Testis (tissue), 2 donors: ENCODE measurements at regions not wholly inside any gene's neighbourhood (a gene's known extent, or its start where the extent isn't known, plus 50 kb on each side); places are given as distances from the start of the nearest gene placed in this dataset.

ENCODE experiments used
- DNase-seq: peaks from one replicate; pipeline ENCODE4 v3.0.0-alpha.2; 2019
- H3K27ac ChIP-seq, 2 donors: fragments of 200-600 bp; sonication (generic); one replicate each; pipeline ENCODE4 v1.5.1; 2019
- H3K27me3 ChIP-seq: fragments of 200-600 bp; sonication (generic); one replicate; pipeline ENCODE4 v1.5.1; 2019
- H3K36me3 ChIP-seq: fragments of 200-600 bp; sonication (generic); one replicate; pipeline ENCODE4 v1.5.1; 2017; ENCODE audit warnings: low read depth; ENCODE audit errors: missing control alignments
- H3K4me1 ChIP-seq: fragments of 200-600 bp; sonication (generic); one replicate; pipeline ENCODE4 v1.5.1; 2019
- H3K4me3 ChIP-seq, 2 donors: fragments of 200-600 bp; sonication (generic); one replicate each; pipeline ENCODE4 v1.5.1; 2017 to 2019
- H3K9me3 ChIP-seq: fragments of 200-600 bp; sonication (generic); one replicate; pipeline ENCODE4 v1.5.1; 2017
- POLR2A ChIP-seq: fragments of 450-650 bp; IDR thresholded peaks from one replicate; pipeline ENCODE4 v1.6.1; 2017; ENCODE audit warnings: antibody characterized with exemption, mild to moderate bottlenecking, moderate library complexity
- WGBS, 2 donors: methylation state at CpG; one replicate each; pipeline ENCODE4 v1.1.5; 2018; 5-methylcytosine and 5-hydroxymethylcytosine counted together
- intact Hi-C: fragments of 100-400 bp; cut with DNase I; formaldehyde crosslinking; loops from one replicate; pipeline ENCODE4 v1.15.1; 2023; ENCODE audit warnings: low total_unique reads
- TF ChIP-seq, protein P1 (sequence below), 3 experiments: fragments of 450-650 bp in 2 of 3; fragments of 200-600 bp in 1 of 3; sonication (generic) in 1 of 3; IDR thresholded peaks; one replicate each; pipeline ENCODE4 v1.5.1; 2016 to 2019; ENCODE audit warnings: antibody characterized with exemption in 3 of 3, mild to moderate bottlenecking in 2 of 3, moderate library complexity in 1 of 3

DNA sequence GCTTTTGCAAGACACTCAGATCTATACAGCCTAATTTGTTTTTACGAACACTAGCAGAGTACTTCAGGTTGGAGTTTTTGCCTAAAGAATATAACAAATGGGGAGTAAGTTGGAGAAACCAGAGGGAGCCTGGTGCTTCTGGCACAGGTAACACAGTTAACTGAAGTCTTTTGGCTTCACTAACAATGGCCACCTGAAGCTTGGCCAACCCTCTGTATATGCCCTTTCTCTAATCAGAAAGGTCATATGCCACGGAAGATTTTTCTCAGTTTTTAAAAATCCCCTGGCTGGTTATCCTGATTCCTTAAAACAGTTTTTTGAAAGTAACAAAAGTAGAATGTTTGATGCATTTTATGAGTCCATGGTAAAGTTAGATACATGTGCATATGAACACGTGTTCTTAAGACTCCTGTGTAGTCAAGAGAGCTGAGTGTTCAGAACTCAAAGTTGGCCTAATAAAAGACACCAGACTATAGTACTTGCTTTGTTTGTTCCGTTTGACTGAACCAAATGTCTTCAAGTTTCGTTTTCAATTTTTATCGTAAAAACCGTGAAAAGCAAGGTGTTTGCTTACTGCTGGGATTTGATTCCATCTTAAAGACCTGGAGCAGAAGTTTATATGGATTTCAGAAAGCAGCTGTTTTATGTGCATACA is 137.5 kb downstream of the KCNRG start:
- Histone ChIP-seq H3K36me3 (no peaks in the 10 kb centered on the region), H3K4me1 (no peaks in the 10 kb centered on the region), H3K9me3 (no peaks in the 10 kb centered on the region), H3K27ac (no peak overlapping the region), H3K4me3 (no peak overlapping the region), H3K27me3 (no peaks in the 10 kb centered on the region)
- WGBS, 2 donors = 72 to 78% methylated on average over 7 of the region's 7 CpGs
- TF ChIP-seq POLR2A = no peak
- TF ChIP-seq, protein P1, sequence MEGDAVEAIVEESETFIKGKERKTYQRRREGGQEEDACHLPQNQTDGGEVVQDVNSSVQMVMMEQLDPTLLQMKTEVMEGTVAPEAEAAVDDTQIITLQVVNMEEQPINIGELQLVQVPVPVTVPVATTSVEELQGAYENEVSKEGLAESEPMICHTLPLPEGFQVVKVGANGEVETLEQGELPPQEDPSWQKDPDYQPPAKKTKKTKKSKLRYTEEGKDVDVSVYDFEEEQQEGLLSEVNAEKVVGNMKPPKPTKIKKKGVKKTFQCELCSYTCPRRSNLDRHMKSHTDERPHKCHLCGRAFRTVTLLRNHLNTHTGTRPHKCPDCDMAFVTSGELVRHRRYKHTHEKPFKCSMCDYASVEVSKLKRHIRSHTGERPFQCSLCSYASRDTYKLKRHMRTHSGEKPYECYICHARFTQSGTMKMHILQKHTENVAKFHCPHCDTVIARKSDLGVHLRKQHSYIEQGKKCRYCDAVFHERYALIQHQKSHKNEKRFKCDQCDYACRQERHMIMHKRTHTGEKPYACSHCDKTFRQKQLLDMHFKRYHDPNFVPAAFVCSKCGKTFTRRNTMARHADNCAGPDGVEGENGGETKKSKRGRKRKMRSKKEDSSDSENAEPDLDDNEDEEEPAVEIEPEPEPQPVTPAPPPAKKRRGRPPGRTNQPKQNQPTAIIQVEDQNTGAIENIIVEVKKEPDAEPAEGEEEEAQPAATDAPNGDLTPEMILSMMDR (IDR thresholded peaks at IDR 0.05) = no peak
- intact Hi-C loops = no loop called here
- no peak for DNase-seq

DNA sequence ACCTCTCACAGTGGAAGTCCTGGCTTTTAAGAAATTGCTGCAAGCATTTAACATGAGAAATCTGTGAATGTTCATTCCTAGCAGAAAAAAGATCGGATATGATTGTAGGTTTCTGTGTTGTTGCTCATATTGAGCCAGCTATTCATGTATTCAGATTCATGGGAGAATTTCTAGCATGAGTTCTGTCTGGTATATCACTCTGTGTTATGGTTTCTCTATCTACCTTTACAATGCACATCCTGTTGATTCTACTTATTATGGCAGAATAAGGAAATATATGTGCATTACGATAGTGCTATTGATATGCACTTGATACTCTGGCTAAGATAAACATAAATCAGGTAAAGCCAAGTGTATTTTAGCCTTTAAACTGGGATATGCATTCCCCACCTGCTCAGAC is 138.2 kb downstream of the KCNRG start:
- intact Hi-C loops = no loop called here
- H3K36me3 ChIP-seq = no peaks in the 10 kb centered on the region
- H3K4me3 ChIP-seq = no peak overlapping the region
- H3K27me3 ChIP-seq = no peaks in the 10 kb centered on the region
- no peak for DNase-seq
- no peaks in the 10 kb centered on the region for H3K9me3 ChIP-seq
- TF ChIP-seq, protein P1 (IDR thresholded peaks at IDR 0.05) = no peak
- no peak for TF ChIP-seq POLR2A
- 88 to 92% methylated on average over 2 of the region's 2 CpGs for WGBS, 2 donors
- H3K27ac ChIP-seq = no peak overlapping the region
- no peaks in the 10 kb centered on the region for H3K4me1 ChIP-seq

DNA sequence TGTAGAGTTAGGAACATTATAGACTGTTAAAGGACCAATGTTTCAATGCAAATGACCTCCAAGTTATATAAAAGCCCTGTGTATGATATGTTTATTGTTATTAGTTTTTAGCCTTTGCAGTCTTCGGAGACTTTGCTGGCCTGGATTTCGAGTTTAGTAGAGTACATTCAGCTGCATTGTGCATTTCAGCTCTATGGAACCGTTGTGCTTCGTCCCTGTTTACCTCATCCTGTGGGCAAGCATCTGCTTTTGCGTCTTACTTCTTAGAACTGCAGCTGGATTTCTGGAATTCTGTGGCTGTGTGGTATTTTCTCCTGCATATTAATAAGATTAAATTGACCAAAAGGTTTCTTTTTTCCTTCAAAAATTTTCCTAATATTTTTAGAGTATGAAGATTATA is 138.6 kb downstream of the KCNRG start:
- no peak for DNase-seq
- Histone ChIP-seq H3K4me1 (no peaks in the 10 kb centered on the region), H3K9me3 (no peaks in the 10 kb centered on the region), H3K4me3 (no peak overlapping the region), H3K36me3 (no peaks in the 10 kb centered on the region), H3K27me3 (no peaks in the 10 kb centered on the region), H3K27ac (no peak overlapping the region)
- TF ChIP-seq POLR2A = no peak
- TF ChIP-seq, protein P1 (IDR thresholded peaks at IDR 0.05) = no peak
- WGBS, 2 donors = 91 to 92% methylated on average over 5 of the region's 5 CpGs
- intact Hi-C loops = no loop called here

- Histone ChIP-seq H3K4me1 (no peaks in the 10 kb centered on the region), H3K4me3 (no peak overlapping the region), H3K36me3 (no peaks in the 10 kb centered on the region), H3K27me3 (no peaks in the 10 kb centered on the region), H3K27ac (no peak overlapping the region), H3K9me3 (no peaks in the 10 kb centered on the region)
- DNase-seq = no peak
- intact Hi-C loops = no loop called here
- TF ChIP-seq, protein P1 (IDR thresholded peaks at IDR 0.05) = no peak
- TF ChIP-seq POLR2A = no peak
- 96% methylated on average over 1 of the region's 1 CpG for WGBS, 2 donors
Measured at GRCh38 chr13:50154697-50155096, 139.5 kb downstream of the KCNRG start.

- WGBS, 2 donors = 81 to 92% methylated on average over 1 of the region's 1 CpG
- intact Hi-C loops = no loop called here
- H3K36me3 ChIP-seq = no peaks in the 10 kb centered on the region
Measured at GRCh38 chr13:50156140-50156539, 140.9 kb downstream of the KCNRG start.

More at GRCh38 chr13:50156140-50156539, 140.9 kb downstream of the KCNRG start:
- H3K4me1 ChIP-seq = no peaks in the 10 kb centered on the region
- no peak overlapping the region for H3K27ac ChIP-seq
- H3K4me3 ChIP-seq = no peak overlapping the region
- no peaks in the 10 kb centered on the region for H3K9me3 ChIP-seq
- H3K27me3 ChIP-seq = no peaks in the 10 kb centered on the region
- no peak for TF ChIP-seq POLR2A
- TF ChIP-seq, protein P1 (IDR thresholded peaks at IDR 0.05) = no peak
- no peak for DNase-seq
